Fibroblast of the aortic adventitia (primary cell): ENCODE measurements at regions not wholly inside any gene's neighbourhood (a gene's known extent, or its start where the extent isn't known, plus 50 kb on each side); places are given as distances from the start of the nearest gene placed in this dataset.

Source experiments
- DNase-seq: peaks from one replicate; pipeline ENCODE4 v3.0.0-alpha.2; 2010; ENCODE audit warnings: low read depth
- H3K4me3 ChIP-seq: 2 replicates; pipeline ENCODE4 v1.5.1; 2011; ENCODE audit warnings: low read depth, mild to moderate bottlenecking, control low read depth, low read length, moderate library complexity
- TF ChIP-seq, protein P1 (sequence below): IDR thresholded peaks from 2 replicates; pipeline ENCODE4 v1.5.1; 2011; ENCODE audit warnings: mild to moderate bottlenecking, low read length, control low read depth, inconsistent platforms; ENCODE audit not compliant: insufficient read depth

DNA sequence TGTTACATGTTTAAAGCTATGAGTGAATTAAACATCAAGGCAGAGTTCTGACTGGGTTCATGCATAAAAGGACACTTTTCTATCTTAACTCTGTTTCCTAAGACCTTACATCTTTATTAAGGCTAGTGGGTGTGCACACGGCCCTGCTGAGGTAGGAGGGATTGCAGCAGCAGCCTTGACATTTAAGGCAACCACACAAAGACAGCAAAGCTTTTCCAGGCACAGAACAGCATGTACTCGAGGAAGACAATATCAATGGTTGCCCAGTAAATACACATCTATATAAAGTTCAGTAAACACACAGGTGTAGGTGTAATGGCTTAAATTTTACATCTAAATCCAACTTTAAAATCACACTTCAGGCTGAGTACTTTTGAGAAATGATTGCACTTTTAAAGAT is 79.8 kb upstream of the LOC128125822 start:
- DNase-seq: no peak
- TF ChIP-seq, protein P1, sequence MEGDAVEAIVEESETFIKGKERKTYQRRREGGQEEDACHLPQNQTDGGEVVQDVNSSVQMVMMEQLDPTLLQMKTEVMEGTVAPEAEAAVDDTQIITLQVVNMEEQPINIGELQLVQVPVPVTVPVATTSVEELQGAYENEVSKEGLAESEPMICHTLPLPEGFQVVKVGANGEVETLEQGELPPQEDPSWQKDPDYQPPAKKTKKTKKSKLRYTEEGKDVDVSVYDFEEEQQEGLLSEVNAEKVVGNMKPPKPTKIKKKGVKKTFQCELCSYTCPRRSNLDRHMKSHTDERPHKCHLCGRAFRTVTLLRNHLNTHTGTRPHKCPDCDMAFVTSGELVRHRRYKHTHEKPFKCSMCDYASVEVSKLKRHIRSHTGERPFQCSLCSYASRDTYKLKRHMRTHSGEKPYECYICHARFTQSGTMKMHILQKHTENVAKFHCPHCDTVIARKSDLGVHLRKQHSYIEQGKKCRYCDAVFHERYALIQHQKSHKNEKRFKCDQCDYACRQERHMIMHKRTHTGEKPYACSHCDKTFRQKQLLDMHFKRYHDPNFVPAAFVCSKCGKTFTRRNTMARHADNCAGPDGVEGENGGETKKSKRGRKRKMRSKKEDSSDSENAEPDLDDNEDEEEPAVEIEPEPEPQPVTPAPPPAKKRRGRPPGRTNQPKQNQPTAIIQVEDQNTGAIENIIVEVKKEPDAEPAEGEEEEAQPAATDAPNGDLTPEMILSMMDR: no peak
- no peak overlapping the region for H3K4me3 ChIP-seq

DNA sequence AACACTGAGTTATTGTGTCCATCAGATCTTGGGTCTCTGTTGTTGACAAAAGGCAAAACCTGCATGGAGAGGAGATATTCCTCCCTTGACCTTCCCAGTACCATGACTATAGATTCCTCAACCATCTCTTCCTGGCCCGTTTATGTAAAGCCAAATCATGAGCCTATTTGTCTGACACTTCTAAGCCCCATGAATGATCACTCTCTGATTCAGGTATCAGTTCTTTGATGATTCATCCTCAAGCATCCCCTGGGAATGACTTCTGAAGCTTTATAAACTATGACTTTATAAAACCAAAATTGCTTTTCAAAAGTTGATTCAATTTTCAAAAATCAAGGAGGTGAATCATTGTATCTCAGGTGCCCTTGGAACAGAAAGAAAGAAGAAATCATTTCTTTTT is 78.7 kb upstream of the LOC128125822 start:
- DNase-seq: no peak

DNA sequence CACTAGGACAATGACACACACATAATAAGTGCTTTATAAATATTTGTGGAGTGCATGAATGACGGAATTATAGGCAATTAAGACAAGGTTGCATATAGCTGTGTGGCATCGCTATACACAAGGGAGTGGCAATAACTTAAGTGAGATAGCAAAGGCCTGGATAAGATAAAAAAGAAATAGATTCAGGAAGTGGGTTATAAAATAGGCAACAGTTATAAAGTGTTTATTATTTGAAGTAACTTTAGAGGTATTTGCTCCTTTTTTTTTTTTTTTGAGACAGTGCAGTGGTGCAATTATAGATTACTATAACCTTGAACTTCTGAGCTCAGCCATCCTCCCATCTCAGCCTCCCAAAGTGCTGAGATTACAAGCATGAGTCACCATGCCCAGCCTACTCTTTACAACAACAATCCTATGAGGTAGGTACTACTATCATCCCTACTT is 75.9 kb upstream of the LOC128125822 start:
- DNase-seq: no peak
- H3K4me3 ChIP-seq: no peak overlapping the region
- TF ChIP-seq, protein P1: no peak

More for the DNA sequence above, 78.7 kb upstream of the LOC128125822 start:
- TF ChIP-seq, protein P1: no peak
- H3K4me3 ChIP-seq: no peak overlapping the region

DNA sequence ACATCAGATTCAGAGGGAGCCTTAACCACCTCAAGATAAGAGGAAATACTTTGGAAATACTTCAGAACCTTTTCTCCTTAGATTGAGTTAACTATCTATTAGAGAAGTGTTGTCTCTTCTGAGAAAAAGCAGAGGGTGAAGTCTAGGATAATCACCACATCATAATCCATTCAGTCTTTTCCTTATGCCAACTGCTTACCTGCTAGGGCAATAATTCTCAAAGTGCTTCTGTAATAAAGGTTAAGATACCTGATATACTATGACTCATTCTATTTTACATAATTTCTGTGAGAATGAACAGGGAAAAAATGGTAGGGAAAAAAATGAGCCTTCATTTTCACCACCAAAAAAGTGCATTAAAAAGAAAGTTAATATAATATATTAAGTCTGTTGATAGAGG is 70.1 kb upstream of the LOC128125822 start:
- no peak for DNase-seq
- no peak overlapping the region for H3K4me3 ChIP-seq
- TF ChIP-seq, protein P1: no peak

DNA sequence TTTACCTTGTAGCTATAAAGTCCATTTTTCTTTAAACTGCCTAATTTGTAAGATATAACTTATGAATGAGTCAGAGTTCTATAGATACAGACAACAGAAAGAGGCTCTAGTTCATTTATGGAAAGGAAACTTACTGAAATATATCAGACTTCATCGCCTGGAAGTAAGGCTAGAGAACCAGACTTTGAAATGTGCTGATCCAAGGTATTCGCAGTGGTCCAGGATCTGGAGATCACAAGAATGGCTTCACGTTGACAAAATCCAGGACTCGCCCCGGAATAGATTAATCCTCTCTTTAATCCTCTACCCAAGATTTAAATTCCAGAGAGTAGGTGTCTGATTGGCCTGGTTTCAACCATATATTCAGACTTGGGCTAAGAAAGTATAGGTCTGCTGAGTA is 69.1 kb upstream of the LOC128125822 start:
- no peak overlapping the region for H3K4me3 ChIP-seq
- TF ChIP-seq, protein P1: no peak
- no peak for DNase-seq

DNA sequence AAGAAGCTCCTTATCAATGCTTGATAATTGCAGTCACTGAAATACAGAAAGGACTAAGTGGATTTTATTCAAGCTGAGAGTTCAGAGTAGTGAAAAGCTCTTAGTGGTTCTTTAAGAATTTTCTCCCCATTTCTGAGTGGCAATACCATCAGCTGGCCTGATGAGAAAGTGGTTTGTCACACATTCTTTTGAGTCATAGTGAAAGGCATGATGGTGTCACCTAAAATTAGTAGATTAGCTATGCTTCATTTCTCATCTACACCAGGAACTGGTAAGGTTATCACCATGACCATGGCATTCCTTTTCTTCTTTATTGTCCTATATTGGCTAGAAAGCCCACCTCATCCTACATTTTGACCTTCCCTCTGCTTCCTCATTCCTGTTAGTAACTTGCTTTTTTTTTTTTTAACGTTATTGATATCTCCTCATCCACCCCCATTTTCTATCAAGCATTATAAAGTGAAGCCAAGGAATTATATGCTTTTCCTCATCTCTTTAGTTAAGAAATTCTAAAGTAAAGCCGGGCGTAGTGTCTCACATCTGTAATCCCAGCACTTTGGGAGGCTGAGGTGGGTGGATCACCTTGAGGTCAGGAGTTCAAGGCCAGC is 67.4 kb upstream of the LOC128125822 start:
- no peak overlapping the region for H3K4me3 ChIP-seq
- no peak for DNase-seq
- TF ChIP-seq, protein P1: no peak

DNA sequence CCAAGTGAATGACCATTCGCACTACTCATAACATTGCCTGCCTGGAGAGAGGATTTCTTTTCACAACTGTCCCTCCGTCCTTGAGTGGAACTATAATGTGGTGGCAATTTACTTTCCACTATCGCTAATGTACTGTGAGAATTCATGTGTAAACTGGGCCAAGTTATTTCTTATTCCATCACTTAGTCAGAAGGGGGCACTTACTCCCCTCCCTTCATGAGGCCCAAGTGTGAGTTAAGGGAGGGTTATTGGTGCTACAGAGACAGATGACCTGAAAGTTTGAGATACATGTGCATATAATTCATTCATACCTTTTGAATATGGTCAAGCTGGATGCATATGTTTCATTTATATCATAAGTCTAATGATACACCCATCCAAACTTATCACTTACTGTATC is 65.2 kb upstream of the LOC128125822 start:
- TF ChIP-seq, protein P1: no peak
- H3K4me3 ChIP-seq: no peak overlapping the region
- no peak for DNase-seq
